Keratinocyte (primary cell): ENCODE measurements at regions not wholly inside any gene's neighbourhood (a gene's known extent, or its start where the extent isn't known, plus 50 kb on each side); places are given as distances from the start of the nearest gene placed in this dataset.

ENCODE experiments used
- EZH2 ChIP-seq: IDR thresholded peaks from one replicate; pipeline ENCODE4 v1.6.1; 2012; ENCODE audit warnings: inconsistent platforms, mild to moderate bottlenecking, low read length, moderate library complexity
- TF ChIP-seq, protein P1 (sequence below), 3 experiments: IDR thresholded peaks in 1 of 3; conservative IDR thresholded peaks in 1 of 3; optimal IDR thresholded peaks in 1 of 3; 2 replicates in 2 of 3; 3 replicates in 1 of 3; pipeline versions ENCODE3 to v1.5.1; 2011; ENCODE audit warnings: low read length in 3 of 3, mild to moderate bottlenecking in 3 of 3, moderate library complexity in 2 of 3, control low read depth in 1 of 3, inconsistent platforms in 1 of 3; ENCODE audit not compliant: insufficient read depth in 2 of 3; ENCODE audit errors: extremely low read depth in 1 of 3

DNA sequence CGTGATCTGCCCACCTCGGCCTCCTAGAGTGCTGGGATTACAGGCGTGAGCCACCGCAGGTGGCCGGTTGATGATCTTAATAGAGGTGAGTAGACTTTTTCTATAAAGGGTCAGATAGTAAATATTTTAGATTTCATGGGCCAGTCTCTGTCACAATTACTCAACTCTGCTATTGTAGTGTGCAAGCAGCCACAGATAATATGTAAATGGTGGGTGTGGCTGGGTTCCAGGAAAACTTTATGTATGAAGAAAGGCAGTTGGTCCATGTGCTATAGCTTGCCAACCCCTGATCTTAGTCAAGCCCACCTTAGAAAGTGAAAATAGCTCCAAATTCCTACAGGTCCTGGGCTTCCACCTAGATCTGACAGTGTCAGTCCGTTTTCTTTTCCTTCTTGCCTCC lies 94.9 kb upstream of the PMFBP1 start:
- TF ChIP-seq, protein P1, sequence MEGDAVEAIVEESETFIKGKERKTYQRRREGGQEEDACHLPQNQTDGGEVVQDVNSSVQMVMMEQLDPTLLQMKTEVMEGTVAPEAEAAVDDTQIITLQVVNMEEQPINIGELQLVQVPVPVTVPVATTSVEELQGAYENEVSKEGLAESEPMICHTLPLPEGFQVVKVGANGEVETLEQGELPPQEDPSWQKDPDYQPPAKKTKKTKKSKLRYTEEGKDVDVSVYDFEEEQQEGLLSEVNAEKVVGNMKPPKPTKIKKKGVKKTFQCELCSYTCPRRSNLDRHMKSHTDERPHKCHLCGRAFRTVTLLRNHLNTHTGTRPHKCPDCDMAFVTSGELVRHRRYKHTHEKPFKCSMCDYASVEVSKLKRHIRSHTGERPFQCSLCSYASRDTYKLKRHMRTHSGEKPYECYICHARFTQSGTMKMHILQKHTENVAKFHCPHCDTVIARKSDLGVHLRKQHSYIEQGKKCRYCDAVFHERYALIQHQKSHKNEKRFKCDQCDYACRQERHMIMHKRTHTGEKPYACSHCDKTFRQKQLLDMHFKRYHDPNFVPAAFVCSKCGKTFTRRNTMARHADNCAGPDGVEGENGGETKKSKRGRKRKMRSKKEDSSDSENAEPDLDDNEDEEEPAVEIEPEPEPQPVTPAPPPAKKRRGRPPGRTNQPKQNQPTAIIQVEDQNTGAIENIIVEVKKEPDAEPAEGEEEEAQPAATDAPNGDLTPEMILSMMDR (optimal IDR thresholded peaks at IDR 0.05 in 1 of 3, IDR thresholded peaks at IDR 0.05 in 1 of 3, conservative IDR thresholded peaks at IDR 0.05 in 1 of 3; ENCODE audit: extremely low read depth in 1 of 3, insufficient read depth in 2 of 3, low read length in 3 of 3) = no peak
- TF ChIP-seq EZH2 = no peak
